HepG2 (cell line): ENCODE measurements at regions not wholly inside any gene's neighbourhood (a gene's known extent, or its start where the extent isn't known, plus 50 kb on each side); places are given as distances from the start of the nearest gene placed in this dataset.

Experiments used
- ATAC-seq: fragments of 200-7000 bp; cut with Tn5 transposase; 3 replicates; pipeline ENCODE4 v1.9.1; 2020; ENCODE audit warnings: mild to moderate bottlenecking, moderate library complexity
- BruUV-seq: library from RNA; stranded (reverse); fragments of 400-500 nt; replicated peaks from 2 replicates; lab custom pipeline; 2021; lab: Mats Ljungman, UMichigan
- CTCF ChIA-PET: fragments of 300-600 bp; formaldehyde crosslinking; extraction: SDS; loops from one replicate; lab custom pipeline; 2021; ENCODE audit warnings: low total read pairs, inconsistent platforms, low intra/inter-chr PET ratio; lab: Yijun Ruan, JAX
- POLR2A ChIA-PET: fragments of 350-600 bp; sonication (Branson Sonifier 250); formaldehyde crosslinking; loops from one replicate; lab custom pipeline; 2020; ENCODE audit warnings: antibody characterized with exemption, inconsistent platforms; lab: Yijun Ruan, JAX
- DNase-seq: peaks from one replicate; pipeline ENCODE4 v3.0.0-alpha.2; 2015; ENCODE audit warnings: low spot score
- FAIRE-seq: peaks from 3 replicates; lab custom pipeline; 2011; peaks lifted over from hg19 to GRCh38; lab: Jason Lieb, UNC
- H2AFZ ChIP-seq: one replicate; pipeline ENCODE4 v1.6.1; 2011; ENCODE audit warnings: low read length, inconsistent platforms
- H3K27ac ChIP-seq: fragments of 300-600 bp; 3 replicates; pipeline ENCODE4 v1.8.0; 2011; ENCODE audit warnings: mixed run types, mild to moderate bottlenecking, mixed read lengths, low read length, inconsistent platforms; ENCODE audit not compliant: insufficient read depth; ENCODE audit errors: extremely low read length
- H3K27me3 ChIP-seq, 2 experiments: fragments of 200-600 bp in 1 of 2; 2 replicates in 1 of 2; 3 replicates in 1 of 2; pipeline versions ENCODE4 v1.6.0 to v1.8.0; 2011; ENCODE audit warnings: low read length in 2 of 2, mild to moderate bottlenecking in 2 of 2, moderate library complexity in 2 of 2, inconsistent platforms in 1 of 2; ENCODE audit not compliant: insufficient read depth in 2 of 2, control insufficient read depth in 1 of 2
- H3K36me3 ChIP-seq, 2 experiments: fragments of 200-600 bp in 1 of 2; replicated peaks in 1 of 2; 2 replicates in 1 of 2; 3 replicates in 1 of 2; pipeline versions ENCODE4 v1.5.1 to v1.8.0; 2011; ENCODE audit warnings: low read length in 2 of 2, inconsistent platforms in 1 of 2; ENCODE audit not compliant: insufficient read depth in 2 of 2, control insufficient read depth in 1 of 2
- H3K4me1 ChIP-seq: 2 replicates; pipeline ENCODE4 v1.5.1; 2012; ENCODE audit warnings: low read length, inconsistent platforms; ENCODE audit not compliant: insufficient read depth
- H3K4me2 ChIP-seq: 2 replicates; pipeline ENCODE4 v1.6.0; 2011; ENCODE audit warnings: low read depth, low read length, inconsistent platforms
- H3K4me3 ChIP-seq, 3 experiments: fragments of 200-600 bp in 1 of 3; sonication (generic), shearing (Covaris generic) in 1 of 3; replicated peaks in 1 of 3; 2 replicates each; pipeline ENCODE4 v1.5.1; 2011 to 2016; ENCODE audit warnings: low read length in 3 of 3, inconsistent platforms in 2 of 3, low read depth in 2 of 3, mild to moderate bottlenecking in 2 of 3, control low read depth in 1 of 3, mixed read lengths in 1 of 3; ENCODE audit not compliant: insufficient read depth in 1 of 3
- H3K79me2 ChIP-seq: one replicate; pipeline ENCODE4 v1.6.1; 2011; ENCODE audit warnings: low read length, inconsistent platforms; ENCODE audit not compliant: insufficient read depth
- H3K9ac ChIP-seq: 2 replicates; pipeline ENCODE4 v1.6.0; 2011; ENCODE audit warnings: mild to moderate bottlenecking, low read depth, low read length, inconsistent platforms; ENCODE audit not compliant: insufficient read depth
- H3K9me3 ChIP-seq: 2 replicates; pipeline ENCODE4 v1.5.1; 2012; ENCODE audit warnings: mild to moderate bottlenecking, low read length
- H4K20me1 ChIP-seq: 2 replicates; pipeline ENCODE4 v1.6.0; 2011; ENCODE audit warnings: inconsistent platforms, mild to moderate bottlenecking, low read length, moderate library complexity; ENCODE audit not compliant: insufficient read depth
- GLMP ChIP-seq: sonication (generic); formaldehyde crosslinking; IDR thresholded peaks from 2 replicates; pipeline ENCODE4 v1.9.0; 2021; ENCODE audit warnings: missing genetic modification reagents, mild to moderate bottlenecking, borderline replicate concordance
- HMGA1 ChIP-seq: sonication (generic); formaldehyde crosslinking; conservative IDR thresholded peaks from 2 replicates; pipeline ENCODE4 v1.4.0; 2020; ENCODE audit warnings: missing genetic modification reagents
- WGBS: methylation state at CpG from one replicate; pipeline ENCODE4 v1.1.6; 2017; ENCODE audit warnings: low lambda C conversion rate; 5-methylcytosine and 5-hydroxymethylcytosine counted together
- in situ Hi-C: cut with HindIII; loops from 2 replicates; pipeline ENCODE4 v1.10.0; 2017; ENCODE audit warnings: low pct_unique_long_range_greater_than_20kb; ENCODE audit not compliant: extremely low pct_ligation_motif_present
- intact Hi-C: fragments of 100-400 bp; cut with micrococcal nuclease; formaldehyde crosslinking; loops from one replicate; pipeline ENCODE4 v1.10.0; 2022; ENCODE audit not compliant: unreplicated experiment
- TF ChIP-seq, protein P1 (sequence below), 2 experiments: sonication (generic) in 1 of 2; formaldehyde crosslinking in 1 of 2; IDR thresholded peaks; 2 replicates each; pipeline versions ENCODE4 v1.6.1 to v1.9.0; 2014 to 2022; ENCODE audit warnings: antibody characterized with exemption in 1 of 2, borderline replicate concordance in 1 of 2, inconsistent platforms in 1 of 2, low read depth in 1 of 2, missing genetic modification reagents in 1 of 2

DNA sequence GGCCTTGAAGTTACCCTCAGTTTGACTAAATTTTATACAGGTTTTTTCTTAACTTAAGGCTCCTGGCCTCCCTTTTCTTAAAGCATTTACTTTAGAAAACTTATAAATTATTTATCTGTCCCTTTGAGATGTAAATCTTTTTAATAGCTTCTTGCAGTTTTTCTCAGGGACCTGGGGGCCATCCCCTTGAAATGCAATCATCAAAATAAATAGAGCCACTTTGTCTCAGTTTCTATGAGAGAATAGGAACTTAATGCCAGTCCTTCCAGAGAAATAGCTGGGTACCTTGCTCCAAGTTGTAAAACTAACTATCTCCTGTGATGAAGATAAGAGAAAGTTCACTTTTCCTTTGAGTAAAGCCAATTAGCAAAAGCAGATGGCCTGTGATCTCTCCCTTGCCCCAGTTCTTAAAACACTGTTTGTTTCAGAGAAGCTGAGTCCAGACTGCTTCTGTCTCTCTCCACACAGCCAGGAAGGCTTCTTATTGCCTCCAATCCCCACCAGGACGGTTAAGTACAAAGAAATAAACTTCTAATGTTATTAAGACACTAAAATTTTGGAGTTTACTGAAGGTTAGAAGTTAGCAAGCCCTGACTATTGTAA lies 913.1 kb downstream of the OLFM4 start:
- intact Hi-C loops (no loop called here), in situ Hi-C loops (no loop called here)
- ATAC-seq (no peak), FAIRE-seq (no peak), DNase-seq (no peak)
- WGBS, result 0% methylated on average over 1 of the region's 1 CpG
- BruUV-seq, result no TSS peak
- H3K4me1 ChIP-seq, result no peaks in the 10 kb centered on the region
- TF ChIP-seq, protein P1, sequence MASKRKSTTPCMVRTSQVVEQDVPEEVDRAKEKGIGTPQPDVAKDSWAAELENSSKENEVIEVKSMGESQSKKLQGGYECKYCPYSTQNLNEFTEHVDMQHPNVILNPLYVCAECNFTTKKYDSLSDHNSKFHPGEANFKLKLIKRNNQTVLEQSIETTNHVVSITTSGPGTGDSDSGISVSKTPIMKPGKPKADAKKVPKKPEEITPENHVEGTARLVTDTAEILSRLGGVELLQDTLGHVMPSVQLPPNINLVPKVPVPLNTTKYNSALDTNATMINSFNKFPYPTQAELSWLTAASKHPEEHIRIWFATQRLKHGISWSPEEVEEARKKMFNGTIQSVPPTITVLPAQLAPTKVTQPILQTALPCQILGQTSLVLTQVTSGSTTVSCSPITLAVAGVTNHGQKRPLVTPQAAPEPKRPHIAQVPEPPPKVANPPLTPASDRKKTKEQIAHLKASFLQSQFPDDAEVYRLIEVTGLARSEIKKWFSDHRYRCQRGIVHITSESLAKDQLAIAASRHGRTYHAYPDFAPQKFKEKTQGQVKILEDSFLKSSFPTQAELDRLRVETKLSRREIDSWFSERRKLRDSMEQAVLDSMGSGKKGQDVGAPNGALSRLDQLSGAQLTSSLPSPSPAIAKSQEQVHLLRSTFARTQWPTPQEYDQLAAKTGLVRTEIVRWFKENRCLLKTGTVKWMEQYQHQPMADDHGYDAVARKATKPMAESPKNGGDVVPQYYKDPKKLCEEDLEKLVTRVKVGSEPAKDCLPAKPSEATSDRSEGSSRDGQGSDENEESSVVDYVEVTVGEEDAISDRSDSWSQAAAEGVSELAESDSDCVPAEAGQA (IDR thresholded peaks at IDR 0.05; ENCODE audit: low read depth), result no peak
- TF ChIP-seq, protein P1 (CRISPR knock-in tag; IDR thresholded peaks at IDR 0.05; ENCODE audit: borderline replicate concordance), result no peak
- no peak for TF ChIP-seq HMGA1 (CRISPR knock-in tag)
- no peak for TF ChIP-seq GLMP
- ChIA-PET CTCF (no interaction called here), POLR2A (no interaction called here)
- no peaks in the 10 kb centered on the region for H3K27me3 ChIP-seq
- H3K27ac ChIP-seq, result no peak overlapping the region
- no peak overlapping the region for H3K4me2 ChIP-seq
- H3K9ac ChIP-seq, result no peak overlapping the region
- no peak overlapping the region for H3K4me3 ChIP-seq
- no peaks in the 10 kb centered on the region for H3K79me2 ChIP-seq
- H4K20me1 ChIP-seq, result no peaks in the 10 kb centered on the region
- no peak overlapping the region for H2AFZ ChIP-seq
- no peaks in the 10 kb centered on the region for H3K36me3 ChIP-seq
- H3K9me3 ChIP-seq, result peaks cover 77% of the 10 kb centered on the region
